HG03442 (cell line): ENCODE measurements at regions not wholly inside any gene's neighbourhood (a gene's known extent, or its start where the extent isn't known, plus 50 kb on each side); places are given as distances from the start of the nearest gene placed in this dataset.

ENCODE experiments used
- ATAC-seq: cut with Tn5 transposase; IDR thresholded peaks from one replicate; pipeline ENCODE4 v1.9.1; 2021; ENCODE audit warnings: mild to moderate bottlenecking, moderate library complexity; ENCODE audit not compliant: unreplicated experiment

GRCh38 chr5:165829504-165829903 is 2324.1 kb downstream of the MAT2B start:
- ATAC-seq, result no peak

- no peak for ATAC-seq
These were observed 2329.5 kb downstream of the MAT2B start for GRCh38 chr5:165834891-165835290.

- no peak for ATAC-seq
These were observed 2330.6 kb downstream of the MAT2B start for GRCh38 chr5:165836046-165836445.

- no peak for ATAC-seq
These were observed 2331.9 kb downstream of the MAT2B start for GRCh38 chr5:165837286-165837685.

- no peak for ATAC-seq
These were observed 2339.2 kb downstream of the MAT2B start for GRCh38 chr5:165844571-165844970.

GRCh38 chr5:165858118-165858517 is 2352.7 kb downstream of the MAT2B start:
- no peak for ATAC-seq

- no peak for ATAC-seq
These were observed 2353.8 kb downstream of the MAT2B start for GRCh38 chr5:165859251-165859650.

GRCh38 chr5:165863239-165863638 is 2357.8 kb downstream of the MAT2B start:
- no peak for ATAC-seq

- no peak for ATAC-seq
These were observed 2365.9 kb downstream of the MAT2B start for GRCh38 chr5:165871291-165871690.

- ATAC-seq, result no peak
These were observed 2369.4 kb downstream of the MAT2B start for GRCh38 chr5:165874851-165875250.

- ATAC-seq, result no peak
These were observed 2371.1 kb downstream of the MAT2B start for GRCh38 chr5:165876538-165876937.

GRCh38 chr5:165877475-165877874 is 2372.1 kb downstream of the MAT2B start:
- no peak for ATAC-seq

GRCh38 chr5:165881259-165881658 is 2375.8 kb downstream of the MAT2B start:
- no peak for ATAC-seq

- no peak for ATAC-seq
These were observed 2376.7 kb downstream of the MAT2B start for GRCh38 chr5:165882099-165882498.

- no peak for ATAC-seq
These were observed 2380.4 kb downstream of the MAT2B start for GRCh38 chr5:165885623-165886350.

- ATAC-seq, result no peak
These were observed 2381.7 kb downstream of the MAT2B start for GRCh38 chr5:165887147-165887546.

- no peak for ATAC-seq
These were observed 2387.0 kb downstream of the MAT2B start for GRCh38 chr5:165892383-165892782.

- ATAC-seq, result no peak
These were observed 2389.5 kb downstream of the MAT2B start for GRCh38 chr5:165894916-165895315.

GRCh38 chr5:165903835-165904234 is 2387.6 kb upstream of the WWC1 start:
- ATAC-seq, result no peak

GRCh38 chr5:165906871-165907270 is 2384.6 kb upstream of the WWC1 start:
- ATAC-seq, result no peak

GRCh38 chr5:165913059-165913458 is 2378.4 kb upstream of the WWC1 start:
- no peak for ATAC-seq

GRCh38 chr5:165914456-165914855 is 2377.0 kb upstream of the WWC1 start:
- ATAC-seq, result no peak

- no peak for ATAC-seq
These were observed 2372.2 kb upstream of the WWC1 start for GRCh38 chr5:165919196-165919595.
